ENCODE measurements at regions not wholly inside any gene's neighbourhood (a gene's known extent, or its start where the extent isn't known, plus 50 kb on each side); places are given as distances from the start of the nearest gene placed in this dataset.

DNA sequence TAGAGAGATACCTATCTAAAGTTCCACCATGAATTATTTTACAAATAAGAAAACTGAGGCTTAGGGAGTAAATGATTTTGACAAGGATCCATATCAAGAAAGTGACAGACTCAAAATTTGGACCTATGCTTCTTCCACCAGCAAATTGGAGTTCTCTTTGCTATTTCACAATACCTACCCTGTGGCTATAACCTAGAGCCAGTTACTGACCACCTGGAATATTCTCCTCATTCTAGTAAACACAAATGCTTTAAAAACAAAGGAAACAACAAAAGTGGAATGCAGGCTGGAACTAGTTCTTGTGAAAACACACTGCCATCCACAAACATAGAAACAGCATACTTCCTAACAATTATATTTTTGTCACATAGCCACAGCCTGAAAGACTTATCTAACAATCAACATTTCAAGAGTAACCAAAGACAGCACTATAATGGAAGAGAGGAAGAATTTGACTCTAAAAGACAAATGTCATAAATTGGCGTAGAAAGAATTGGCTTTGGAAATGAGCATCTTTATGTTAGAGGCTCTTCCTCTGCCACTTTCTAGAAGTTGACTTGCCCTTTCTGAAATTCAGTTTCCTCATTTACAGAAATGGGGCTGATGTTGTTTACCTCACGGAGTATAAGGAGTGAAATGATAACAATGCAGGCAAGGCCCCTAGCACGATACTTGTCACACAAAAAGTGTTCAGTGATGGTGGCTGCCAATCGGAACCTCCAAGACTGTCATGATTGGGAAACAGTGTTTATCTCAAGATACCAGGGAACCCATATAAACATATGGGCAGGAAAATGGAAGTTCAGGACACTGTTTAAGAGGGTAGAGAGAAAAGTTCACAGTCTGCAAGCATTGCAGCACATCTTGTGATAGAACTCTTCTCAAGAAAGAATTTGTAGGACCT lies 138.6 kb upstream of the LGR5 start:
- H3K9me3 Mint-ChIP-seq, result peaks cover 0 to 3% (median 0%) of the 10 kb centered on the region in 11 donors
- H3K27me3 Mint-ChIP-seq, result peaks cover 0 to 6% (median 0%) of the 10 kb centered on the region in 5 donors
- no peak for DNase-seq
- ChIA-PET CTCF (no interaction called here), POLR2A (no interaction called here)
- H3K36me3 Mint-ChIP-seq, result no peaks in the 10 kb centered on the region
- H3K4me1 Mint-ChIP-seq, result no peaks in the 10 kb centered on the region
- H3K9me3 ChIP-seq (ENCODE audit: control insufficient read depth in 2 of 3, low read length in 3 of 3), result no peaks in the 10 kb centered on the region
- intact Hi-C loops (cut with micrococcal nuclease), result no loop called here
- H3K27ac ChIP-seq (ENCODE audit: low read depth, low read length), result no peak overlapping the region
- no peaks in the 10 kb centered on the region for H3K27me3 ChIP-seq (ENCODE audit: control insufficient read depth in 2 of 2, insufficient read depth in 2 of 2, low read length in 2 of 2)
- H3K27ac Mint-ChIP-seq, result no peak overlapping the region
- no peaks in the 10 kb centered on the region for H3K4me1 ChIP-seq (ENCODE audit: control insufficient read depth in 2 of 2, insufficient read depth in 2 of 2, low read length in 2 of 2)
- H3K4me3 Mint-ChIP-seq, result no peak overlapping the region
- no peaks in the 10 kb centered on the region for H3K36me3 ChIP-seq (ENCODE audit: control insufficient read depth in 2 of 3, insufficient read depth in 3 of 3, low read length in 3 of 3)
- no peak for ATAC-seq
- H3K4me3 ChIP-seq (ENCODE audit: low read length), result no peak overlapping the region

DNA sequence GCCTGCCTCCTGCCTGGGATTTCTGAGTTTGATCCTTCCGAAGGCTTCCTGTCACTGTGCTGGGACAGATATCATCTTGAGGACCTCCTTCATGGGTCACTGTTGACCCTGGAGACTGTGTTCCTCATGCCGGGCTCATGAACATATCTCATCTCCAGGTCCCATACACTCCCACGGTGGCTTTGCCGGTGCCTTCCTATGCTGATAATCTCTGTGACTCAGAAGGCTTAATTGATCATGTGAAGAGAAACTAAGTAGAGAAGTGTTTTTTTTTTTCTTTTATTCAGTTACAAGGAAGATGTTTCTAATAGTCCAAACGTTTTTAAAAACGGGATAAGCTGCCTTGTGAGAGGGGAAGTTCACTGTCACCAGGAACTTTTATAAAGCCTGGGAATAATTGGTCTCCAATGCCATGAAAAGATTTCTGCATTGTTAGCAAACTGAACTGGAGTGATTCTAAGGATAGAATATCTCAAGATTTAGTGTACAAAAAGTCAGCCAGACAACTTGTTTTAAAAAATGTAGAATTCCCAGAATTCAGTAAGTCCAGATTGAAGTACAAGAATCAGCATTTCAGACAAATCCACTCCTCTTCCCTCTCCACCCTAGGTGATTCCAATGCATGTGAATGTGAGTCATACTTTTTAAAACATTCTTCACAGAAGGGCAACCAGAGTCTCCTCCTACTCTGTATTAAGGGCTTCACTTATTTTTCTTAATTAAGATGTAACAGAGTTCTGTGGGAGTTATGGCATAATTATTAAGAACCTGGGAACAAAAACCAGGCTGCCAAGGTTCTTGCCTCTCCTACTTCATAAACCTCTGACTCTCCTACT lies 139.8 kb upstream of the LGR5 start:
- ChIA-PET CTCF (no interaction called here), POLR2A (no interaction called here)
- Mint-ChIP-seq H3K27ac (peak overlapping the region in 1 of 9 donors; percentile 5), H3K4me3 (no peak overlapping the region), H3K9me3 (peaks cover 0 to 3% (median 0%) of the 10 kb centered on the region in 11 donors), H3K4me1 (no peaks in the 10 kb centered on the region), H3K27me3 (peaks cover 0 to 6% (median 0%) of the 10 kb centered on the region in 5 donors), H3K36me3 (no peaks in the 10 kb centered on the region)
- Histone ChIP-seq H3K9me3 (ENCODE audit: control insufficient read depth in 2 of 3, low read length in 3 of 3) (no peaks in the 10 kb centered on the region), H3K36me3 (ENCODE audit: control insufficient read depth in 2 of 3, insufficient read depth in 3 of 3, low read length in 3 of 3) (no peaks in the 10 kb centered on the region), H3K4me1 (ENCODE audit: control insufficient read depth in 2 of 2, insufficient read depth in 2 of 2, low read length in 2 of 2) (no peaks in the 10 kb centered on the region), H3K4me3 (ENCODE audit: low read length) (no peak overlapping the region), H3K27me3 (ENCODE audit: control insufficient read depth in 2 of 2, insufficient read depth in 2 of 2, low read length in 2 of 2) (no peaks in the 10 kb centered on the region), H3K27ac (ENCODE audit: low read depth, low read length) (no peak overlapping the region)
- DNase-seq (no peak), ATAC-seq (no peak)
- intact Hi-C loops (cut with micrococcal nuclease), result no loop called here

DNA sequence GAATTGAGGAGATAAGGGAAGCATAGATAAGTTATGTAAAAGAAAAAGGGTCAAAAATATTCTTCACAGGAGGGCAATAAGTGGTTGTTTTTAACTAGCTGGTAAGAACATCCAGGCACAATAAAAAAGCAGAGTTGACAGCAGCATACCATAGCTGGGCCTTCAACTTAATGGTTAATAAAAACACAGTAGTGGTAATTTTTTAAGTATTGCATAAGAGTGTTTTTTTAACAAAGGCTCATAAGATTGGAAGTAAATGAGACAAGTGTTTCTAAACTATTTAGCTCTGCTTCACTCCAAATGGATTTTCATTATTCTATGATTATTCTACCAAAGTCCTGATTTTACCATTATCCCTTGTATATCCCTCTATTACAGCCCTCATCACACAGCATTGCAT lies 140.1 kb upstream of the TSPAN8 start:
- H3K4me3 ChIP-seq (ENCODE audit: low read length), result no peak overlapping the region
- no peaks in the 10 kb centered on the region for H3K4me1 Mint-ChIP-seq
- H3K9me3 Mint-ChIP-seq, result peaks cover 0 to 8% (median 1%) of the 10 kb centered on the region in 11 donors
- H3K27ac ChIP-seq (ENCODE audit: low read depth, low read length), result no peak overlapping the region
- H3K27me3 ChIP-seq (ENCODE audit: control insufficient read depth in 2 of 2, insufficient read depth in 2 of 2, low read length in 2 of 2), result no peaks in the 10 kb centered on the region
- H3K27me3 Mint-ChIP-seq, result peaks cover 0 to 6% (median 0%) of the 10 kb centered on the region in 5 donors
- POLR2A ChIA-PET, result no interaction called here
- H3K4me1 ChIP-seq (ENCODE audit: control insufficient read depth in 2 of 2, insufficient read depth in 2 of 2, low read length in 2 of 2), result no peaks in the 10 kb centered on the region
- H3K36me3 Mint-ChIP-seq, result no peaks in the 10 kb centered on the region
- CTCF ChIA-PET, result no interaction called here
- intact Hi-C loops (cut with micrococcal nuclease), result no loop called here
- H3K9me3 ChIP-seq (ENCODE audit: control insufficient read depth in 2 of 3, low read length in 3 of 3), result no peaks in the 10 kb centered on the region
- H3K36me3 ChIP-seq (ENCODE audit: control insufficient read depth in 2 of 3, insufficient read depth in 3 of 3, low read length in 3 of 3), result no peaks in the 10 kb centered on the region
- DNase-seq (no peak), ATAC-seq (no peak)
- no peak overlapping the region for H3K27ac Mint-ChIP-seq
- no peak overlapping the region for H3K4me3 Mint-ChIP-seq

DNA sequence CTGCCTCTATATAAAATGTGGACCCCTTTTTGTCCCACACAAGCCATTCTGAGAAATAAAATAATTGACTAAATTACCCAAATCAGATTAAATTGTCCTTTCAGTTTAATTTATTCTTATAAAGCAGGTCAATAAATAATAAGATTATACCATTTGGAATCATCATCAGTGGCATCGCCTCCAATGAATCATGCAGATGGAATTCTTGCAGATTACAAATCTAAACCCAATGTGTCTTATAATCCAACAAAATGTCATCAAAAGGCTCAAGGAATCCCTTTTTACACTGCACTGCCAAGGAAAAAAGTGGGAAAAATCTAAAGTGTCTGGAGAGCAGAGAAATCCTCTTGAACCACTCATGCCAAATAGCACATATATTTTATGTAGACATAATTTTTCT lies 138.2 kb upstream of the TSPAN8 start:
- ChIA-PET CTCF (no interaction called here), POLR2A (no interaction called here)
- Mint-ChIP-seq H3K4me3 (no peak overlapping the region), H3K36me3 (peaks cover 0 to 5% (median 0%) of the 10 kb centered on the region in 5 donors), H3K9me3 (peaks cover 0 to 25% (median 5%) of the 10 kb centered on the region in 11 donors), H3K27me3 (peaks cover 0 to 6% (median 0%) of the 10 kb centered on the region in 5 donors), H3K27ac (no peak overlapping the region), H3K4me1 (no peaks in the 10 kb centered on the region)
- Histone ChIP-seq H3K4me3 (ENCODE audit: low read length) (no peak overlapping the region), H3K4me1 (ENCODE audit: control insufficient read depth in 2 of 2, insufficient read depth in 2 of 2, low read length in 2 of 2) (no peaks in the 10 kb centered on the region), H3K36me3 (ENCODE audit: control insufficient read depth in 2 of 3, insufficient read depth in 3 of 3, low read length in 3 of 3) (no peaks in the 10 kb centered on the region), H3K9me3 (ENCODE audit: control insufficient read depth in 2 of 3, low read length in 3 of 3) (no peaks in the 10 kb centered on the region), H3K27me3 (ENCODE audit: control insufficient read depth in 2 of 2, insufficient read depth in 2 of 2, low read length in 2 of 2) (no peaks in the 10 kb centered on the region), H3K27ac (ENCODE audit: low read depth, low read length) (no peak overlapping the region)
- ATAC-seq (no peak), DNase-seq (no peak)
- intact Hi-C loops (cut with micrococcal nuclease), result no loop called here

DNA sequence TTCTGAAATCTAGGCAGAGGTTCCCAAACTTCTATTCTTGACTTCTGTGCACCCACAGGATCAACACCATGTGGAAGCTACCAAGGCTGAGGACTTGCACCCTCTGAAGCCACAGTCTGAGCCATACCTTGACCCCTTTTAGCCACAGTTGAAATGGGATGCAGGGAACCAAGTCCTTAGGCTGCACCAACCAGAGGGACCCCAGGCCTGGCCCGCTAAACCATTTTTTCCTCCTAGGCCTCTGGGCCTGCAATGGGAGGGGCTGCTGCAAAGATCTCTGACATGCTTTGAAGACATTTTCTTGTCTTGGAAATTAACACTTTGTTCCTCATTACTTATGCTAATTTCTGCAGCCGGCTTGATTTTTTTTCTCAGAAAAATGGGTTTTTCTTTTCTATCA lies 133.9 kb upstream of the TSPAN8 start:
- Histone ChIP-seq H3K36me3 (ENCODE audit: control insufficient read depth in 2 of 3, insufficient read depth in 3 of 3, low read length in 3 of 3) (no peaks in the 10 kb centered on the region), H3K4me1 (ENCODE audit: control insufficient read depth in 2 of 2, insufficient read depth in 2 of 2, low read length in 2 of 2) (no peaks in the 10 kb centered on the region), H3K27ac (ENCODE audit: low read depth, low read length) (no peak overlapping the region), H3K4me3 (ENCODE audit: low read length) (no peak overlapping the region), H3K27me3 (ENCODE audit: control insufficient read depth in 2 of 2, insufficient read depth in 2 of 2, low read length in 2 of 2) (no peaks in the 10 kb centered on the region), H3K9me3 (ENCODE audit: control insufficient read depth in 2 of 3, low read length in 3 of 3) (no peaks in the 10 kb centered on the region)
- H3K4me1 Mint-ChIP-seq, result no peaks in the 10 kb centered on the region
- H3K9me3 Mint-ChIP-seq, result peaks cover 0 to 26% (median 6%) of the 10 kb centered on the region in 11 donors
- ChIA-PET CTCF (no interaction called here), POLR2A (no interaction called here)
- no peak for ATAC-seq
- H3K27ac Mint-ChIP-seq, result no peak overlapping the region
- peaks cover 0 to 5% (median 0%) of the 10 kb centered on the region in 5 donors for H3K36me3 Mint-ChIP-seq
- no peak for DNase-seq
- peaks cover 0 to 3% (median 0%) of the 10 kb centered on the region in 5 donors for H3K27me3 Mint-ChIP-seq
- no peak overlapping the region for H3K4me3 Mint-ChIP-seq
- intact Hi-C loops (cut with micrococcal nuclease), result no loop called here

DNA sequence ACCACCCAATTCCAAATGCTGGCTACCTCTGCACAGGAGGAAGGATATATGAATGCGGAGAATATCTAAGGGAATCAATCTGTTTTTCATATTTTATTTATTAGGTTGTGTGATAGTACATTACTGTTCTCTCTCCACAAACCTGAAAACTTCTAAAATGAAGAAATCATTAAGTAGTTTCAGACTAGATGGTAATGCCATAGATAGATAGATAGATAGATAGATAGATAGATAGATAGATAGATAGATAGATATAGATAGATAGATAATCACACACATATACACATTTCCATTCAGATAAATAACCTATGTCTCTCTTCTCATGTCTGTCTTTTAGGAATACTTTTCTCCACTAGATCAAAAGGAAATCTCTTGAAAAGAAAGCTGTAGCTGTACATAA lies 126.1 kb upstream of the TSPAN8 start:
- peaks cover 0 to 5% (median 0%) of the 10 kb centered on the region in 5 donors for H3K27me3 Mint-ChIP-seq
- no peak overlapping the region for H3K4me3 Mint-ChIP-seq
- H3K27ac Mint-ChIP-seq, result no peak overlapping the region
- H3K27me3 ChIP-seq (ENCODE audit: control insufficient read depth in 2 of 2, insufficient read depth in 2 of 2, low read length in 2 of 2), result no peaks in the 10 kb centered on the region
- DNase-seq (no peak), ATAC-seq (no peak)
- no peaks in the 10 kb centered on the region for H3K4me1 Mint-ChIP-seq
- POLR2A ChIA-PET, result no interaction called here
- H3K9me3 ChIP-seq (ENCODE audit: control insufficient read depth in 2 of 3, low read length in 3 of 3), result no peaks in the 10 kb centered on the region
- H3K4me3 ChIP-seq (ENCODE audit: low read length), result no peak overlapping the region
- H3K36me3 ChIP-seq (ENCODE audit: control insufficient read depth in 2 of 3, insufficient read depth in 3 of 3, low read length in 3 of 3), result no peaks in the 10 kb centered on the region
- CTCF ChIA-PET, result no interaction called here
- intact Hi-C loops (cut with micrococcal nuclease), result no loop called here
- no peaks in the 10 kb centered on the region for H3K4me1 ChIP-seq (ENCODE audit: control insufficient read depth in 2 of 2, insufficient read depth in 2 of 2, low read length in 2 of 2)
- H3K9me3 Mint-ChIP-seq, result peaks cover 0 to 5% (median 0%) of the 10 kb centered on the region in 11 donors
- H3K27ac ChIP-seq (ENCODE audit: low read depth, low read length), result no peak overlapping the region
- no peaks in the 10 kb centered on the region for H3K36me3 Mint-ChIP-seq
